HCT116 (cell line): ENCODE measurements at regions not wholly inside any gene's neighbourhood (a gene's known extent, or its start where the extent isn't known, plus 50 kb on each side); places are given as distances from the start of the nearest gene placed in this dataset.

Experiments used
- CTCF ChIP-seq, 3 experiments: fragments of 200-600 bp in 1 of 3; sonication (generic) in 1 of 3; IDR thresholded peaks in 2 of 3; conservative IDR thresholded peaks in 1 of 3; 2 replicates each; pipeline ENCODE4 v1.5.1; 2012 to 2017; ENCODE audit warnings: low read depth in 2 of 3, low read length in 2 of 3, antibody characterized with exemption in 1 of 3, borderline replicate concordance in 1 of 3, control low read depth in 1 of 3, mild to moderate bottlenecking in 1 of 3, mixed read lengths in 1 of 3, mixed run types in 1 of 3, moderate library complexity in 1 of 3; ENCODE audit not compliant: insufficient read depth in 1 of 3
- POLR2A ChIP-seq: IDR thresholded peaks from 2 replicates; pipeline ENCODE4 v1.7.0; 2011; ENCODE audit warnings: borderline replicate concordance; ENCODE audit not compliant: insufficient read depth, insufficient read length; ENCODE audit errors: extremely low read depth
- POLR2AphosphoS5 ChIP-seq: IDR thresholded peaks from 2 replicates; pipeline ENCODE4 v1.6.1; 2011; ENCODE audit warnings: mild to moderate bottlenecking, low read depth, low read length, moderate library complexity
- RAD21 ChIP-seq: IDR thresholded peaks from 2 replicates; pipeline ENCODE4 v1.6.1; 2012; ENCODE audit warnings: low read depth, mild to moderate bottlenecking
- SP1 ChIP-seq: IDR thresholded peaks from 2 replicates; pipeline ENCODE4 v1.6.1; 2012; ENCODE audit warnings: low read depth
- SRF ChIP-seq: IDR thresholded peaks from 2 replicates; pipeline ENCODE4 v1.6.1; 2012; ENCODE audit warnings: low read depth
- ZBTB33 ChIP-seq: IDR thresholded peaks from 2 replicates; pipeline ENCODE4 v1.6.1; 2011; ENCODE audit warnings: mild to moderate bottlenecking, low read length, moderate library complexity; ENCODE audit not compliant: insufficient replicate concordance; ENCODE audit errors: extremely low read depth
- ZFX ChIP-seq: fragments of 450-650 bp; IDR thresholded peaks from 2 replicates; pipeline ENCODE4 v1.6.1; 2017
- TF ChIP-seq, protein P1 (sequence below): IDR thresholded peaks from 2 replicates; pipeline ENCODE4 v1.6.1; 2012; ENCODE audit warnings: low read depth

- TF ChIP-seq SP1 = no peak
- no peak for TF ChIP-seq CTCF (IDR thresholded peaks at IDR 0.05 in 2 of 3, conservative IDR thresholded peaks at IDR 0.05 in 1 of 3; ENCODE audit: borderline replicate concordance in 1 of 3, insufficient read depth in 1 of 3, low read depth in 2 of 3, low read length in 2 of 3)
- TF ChIP-seq POLR2A = no peak
- TF ChIP-seq POLR2AphosphoS5 = no peak
- no peak for TF ChIP-seq ZFX
- TF ChIP-seq, protein P1, sequence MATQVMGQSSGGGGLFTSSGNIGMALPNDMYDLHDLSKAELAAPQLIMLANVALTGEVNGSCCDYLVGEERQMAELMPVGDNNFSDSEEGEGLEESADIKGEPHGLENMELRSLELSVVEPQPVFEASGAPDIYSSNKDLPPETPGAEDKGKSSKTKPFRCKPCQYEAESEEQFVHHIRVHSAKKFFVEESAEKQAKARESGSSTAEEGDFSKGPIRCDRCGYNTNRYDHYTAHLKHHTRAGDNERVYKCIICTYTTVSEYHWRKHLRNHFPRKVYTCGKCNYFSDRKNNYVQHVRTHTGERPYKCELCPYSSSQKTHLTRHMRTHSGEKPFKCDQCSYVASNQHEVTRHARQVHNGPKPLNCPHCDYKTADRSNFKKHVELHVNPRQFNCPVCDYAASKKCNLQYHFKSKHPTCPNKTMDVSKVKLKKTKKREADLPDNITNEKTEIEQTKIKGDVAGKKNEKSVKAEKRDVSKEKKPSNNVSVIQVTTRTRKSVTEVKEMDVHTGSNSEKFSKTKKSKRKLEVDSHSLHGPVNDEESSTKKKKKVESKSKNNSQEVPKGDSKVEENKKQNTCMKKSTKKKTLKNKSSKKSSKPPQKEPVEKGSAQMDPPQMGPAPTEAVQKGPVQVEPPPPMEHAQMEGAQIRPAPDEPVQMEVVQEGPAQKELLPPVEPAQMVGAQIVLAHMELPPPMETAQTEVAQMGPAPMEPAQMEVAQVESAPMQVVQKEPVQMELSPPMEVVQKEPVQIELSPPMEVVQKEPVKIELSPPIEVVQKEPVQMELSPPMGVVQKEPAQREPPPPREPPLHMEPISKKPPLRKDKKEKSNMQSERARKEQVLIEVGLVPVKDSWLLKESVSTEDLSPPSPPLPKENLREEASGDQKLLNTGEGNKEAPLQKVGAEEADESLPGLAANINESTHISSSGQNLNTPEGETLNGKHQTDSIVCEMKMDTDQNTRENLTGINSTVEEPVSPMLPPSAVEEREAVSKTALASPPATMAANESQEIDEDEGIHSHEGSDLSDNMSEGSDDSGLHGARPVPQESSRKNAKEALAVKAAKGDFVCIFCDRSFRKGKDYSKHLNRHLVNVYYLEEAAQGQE = no peak
- no peak for TF ChIP-seq SRF
- TF ChIP-seq RAD21 = no peak
- TF ChIP-seq ZBTB33 = no peak
Measured at GRCh38 chr16:86787538-86787937, 209.2 kb downstream of the FOXL1 start.
